ENCODE measurements at regions not wholly inside any gene's neighbourhood (a gene's known extent, or its start where the extent isn't known, plus 50 kb on each side); places are given as distances from the start of the nearest gene placed in this dataset.
"Not testable (repeated sequence)": the region's sequence is repeated elsewhere in the genome, so short reads cannot be mapped to it uniquely, and the experiment has no call there.

DNA sequence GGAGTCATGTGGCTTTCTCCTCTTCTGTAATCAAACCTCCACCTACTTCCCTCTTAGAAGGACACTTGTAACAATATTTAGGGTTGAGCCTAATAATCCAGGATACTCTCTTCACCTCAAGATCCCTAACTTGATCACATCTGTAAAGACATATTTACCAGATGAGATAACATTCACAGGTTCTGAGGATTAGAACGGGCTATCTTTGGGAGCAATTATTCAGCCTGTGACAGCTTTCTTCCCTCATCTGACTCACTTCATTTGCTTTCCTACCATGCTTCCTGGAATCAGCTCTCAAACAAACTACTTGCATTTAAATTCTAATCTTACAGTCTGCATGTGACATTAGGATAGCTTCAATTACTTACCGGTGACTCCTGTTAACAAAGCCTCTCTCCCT, 133.5 kb upstream of the NDST3 start:
- DNase-seq = no peak
- H3K36me3 ChIP-seq = no peaks in the 10 kb centered on the region
- TF ChIP-seq, protein P1, sequence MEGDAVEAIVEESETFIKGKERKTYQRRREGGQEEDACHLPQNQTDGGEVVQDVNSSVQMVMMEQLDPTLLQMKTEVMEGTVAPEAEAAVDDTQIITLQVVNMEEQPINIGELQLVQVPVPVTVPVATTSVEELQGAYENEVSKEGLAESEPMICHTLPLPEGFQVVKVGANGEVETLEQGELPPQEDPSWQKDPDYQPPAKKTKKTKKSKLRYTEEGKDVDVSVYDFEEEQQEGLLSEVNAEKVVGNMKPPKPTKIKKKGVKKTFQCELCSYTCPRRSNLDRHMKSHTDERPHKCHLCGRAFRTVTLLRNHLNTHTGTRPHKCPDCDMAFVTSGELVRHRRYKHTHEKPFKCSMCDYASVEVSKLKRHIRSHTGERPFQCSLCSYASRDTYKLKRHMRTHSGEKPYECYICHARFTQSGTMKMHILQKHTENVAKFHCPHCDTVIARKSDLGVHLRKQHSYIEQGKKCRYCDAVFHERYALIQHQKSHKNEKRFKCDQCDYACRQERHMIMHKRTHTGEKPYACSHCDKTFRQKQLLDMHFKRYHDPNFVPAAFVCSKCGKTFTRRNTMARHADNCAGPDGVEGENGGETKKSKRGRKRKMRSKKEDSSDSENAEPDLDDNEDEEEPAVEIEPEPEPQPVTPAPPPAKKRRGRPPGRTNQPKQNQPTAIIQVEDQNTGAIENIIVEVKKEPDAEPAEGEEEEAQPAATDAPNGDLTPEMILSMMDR (IDR thresholded peaks at IDR 0.05; ENCODE audit: borderline replicate concordance) = no peak
- intact Hi-C loops (cut with micrococcal nuclease) = no loop called here
- H3K27ac ChIP-seq (replicated peaks) = no peak overlapping the region
- no peak overlapping the region for H3K4me3 ChIP-seq
- H3K4me1 ChIP-seq = no peaks in the 10 kb centered on the region
- H3K27me3 ChIP-seq (ENCODE audit: low read depth) = no peaks in the 10 kb centered on the region
- H3K9me3 ChIP-seq (replicated peaks) = peaks cover 14% of the 10 kb centered on the region

DNA sequence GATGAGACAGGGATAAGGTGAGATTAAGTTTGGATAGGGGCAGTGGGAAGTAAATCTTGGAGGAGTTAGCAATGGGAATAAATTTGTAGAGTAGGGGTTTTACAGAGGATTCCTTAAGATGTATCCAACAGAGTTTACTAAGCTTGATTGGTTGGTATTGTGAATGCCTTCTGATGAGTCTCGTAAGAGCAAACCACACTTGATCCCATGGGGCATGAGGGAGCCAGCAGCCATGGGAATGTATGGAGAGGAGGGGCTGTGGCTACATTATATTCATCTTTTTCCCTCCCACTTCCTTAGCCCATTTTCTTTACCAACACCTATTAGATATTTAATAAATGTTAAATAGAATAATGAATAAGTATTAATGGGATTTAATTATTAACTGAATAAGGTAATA, 126.6 kb upstream of the NDST3 start:
- intact Hi-C loops (cut with micrococcal nuclease) = no loop called here
- TF ChIP-seq, protein P1 (IDR thresholded peaks at IDR 0.05; ENCODE audit: borderline replicate concordance) = no peak
- no peaks in the 10 kb centered on the region for H3K4me1 ChIP-seq
- DNase-seq = no peak
- peaks cover 14% of the 10 kb centered on the region for H3K9me3 ChIP-seq (replicated peaks)
- H3K27me3 ChIP-seq (ENCODE audit: low read depth) = no peaks in the 10 kb centered on the region
- H3K27ac ChIP-seq (replicated peaks) = no peak overlapping the region
- H3K36me3 ChIP-seq = no peaks in the 10 kb centered on the region
- no peak overlapping the region for H3K4me3 ChIP-seq

DNA sequence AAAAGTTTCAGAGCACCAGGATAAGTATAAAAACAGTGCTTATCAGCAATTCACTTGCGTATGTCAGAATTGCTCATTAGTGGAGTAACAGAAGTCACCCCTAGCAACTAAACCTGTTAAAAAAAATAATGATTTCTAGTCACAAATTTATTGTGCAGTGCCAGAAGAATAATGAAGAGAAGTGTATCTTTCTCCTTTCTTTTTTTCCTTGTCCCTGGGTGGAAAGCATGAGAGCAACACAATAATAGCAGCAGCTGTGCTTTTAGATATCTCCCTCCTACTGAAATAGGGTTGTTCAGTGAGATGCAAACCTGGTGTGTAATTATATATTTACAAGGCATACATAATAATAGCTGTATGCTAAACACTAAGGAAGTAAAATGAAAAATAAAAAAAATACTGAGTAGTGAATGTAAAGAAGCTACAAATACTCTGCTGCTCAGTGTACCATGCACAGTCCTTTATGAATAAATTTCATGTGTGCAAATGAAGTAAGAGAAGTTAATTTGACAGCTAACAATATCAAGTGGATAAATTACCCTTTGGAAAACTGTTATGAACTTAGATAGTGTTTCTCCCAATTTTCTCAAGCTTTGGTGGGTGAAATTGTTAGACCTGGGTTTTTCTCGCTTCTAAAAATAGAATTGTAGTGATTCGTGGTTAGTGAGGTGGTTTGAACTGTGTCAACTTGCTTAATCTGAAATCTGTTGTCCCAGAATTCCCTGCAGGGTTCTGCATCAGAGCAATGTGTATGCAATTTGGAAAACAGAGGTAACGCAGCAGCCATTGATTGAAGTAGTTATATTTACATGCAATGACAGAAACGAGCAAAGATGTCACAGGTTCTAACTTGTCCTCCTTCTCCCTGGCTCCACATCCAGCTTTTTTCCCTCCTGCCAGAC, 125.7 kb upstream of the NDST3 start:
- Histone ChIP-seq H3K27ac (replicated peaks) (no peak overlapping the region), H3K4me1 (no peaks in the 10 kb centered on the region), H3K27me3 (ENCODE audit: low read depth) (no peaks in the 10 kb centered on the region), H3K4me3 (no peak overlapping the region), H3K36me3 (no peaks in the 10 kb centered on the region), H3K9me3 (replicated peaks) (peaks cover 18% of the 10 kb centered on the region)
- DNase-seq = no peak
- intact Hi-C loops (cut with micrococcal nuclease) = no loop called here
- TF ChIP-seq, protein P1 (IDR thresholded peaks at IDR 0.05; ENCODE audit: borderline replicate concordance) = no peak

DNA sequence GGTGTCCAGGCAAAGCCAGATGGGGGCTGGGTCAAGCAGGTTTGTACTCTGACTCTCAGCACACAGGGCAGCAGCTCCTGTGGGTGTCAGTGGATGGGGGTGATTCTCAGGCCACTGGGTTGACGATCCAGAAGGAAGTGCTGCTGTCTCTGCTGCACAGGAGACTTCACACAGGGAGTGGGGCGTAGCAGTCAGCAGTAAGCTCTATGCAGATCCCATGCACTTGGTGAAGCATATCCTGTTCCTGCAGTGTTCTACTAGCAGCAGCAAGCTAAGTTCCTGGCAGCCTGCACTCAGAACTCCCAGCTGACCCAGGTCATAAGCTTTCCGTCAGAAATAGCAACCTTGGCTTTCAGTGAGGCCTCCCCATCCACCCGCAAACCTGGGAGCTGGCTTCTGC, 117.6 kb upstream of the NDST3 start:
- intact Hi-C loops (cut with micrococcal nuclease) = no loop called here
- TF ChIP-seq, protein P1 (IDR thresholded peaks at IDR 0.05; ENCODE audit: borderline replicate concordance) = no peak
- H3K9me3 ChIP-seq (replicated peaks) = peaks cover 14% of the 10 kb centered on the region

DNA sequence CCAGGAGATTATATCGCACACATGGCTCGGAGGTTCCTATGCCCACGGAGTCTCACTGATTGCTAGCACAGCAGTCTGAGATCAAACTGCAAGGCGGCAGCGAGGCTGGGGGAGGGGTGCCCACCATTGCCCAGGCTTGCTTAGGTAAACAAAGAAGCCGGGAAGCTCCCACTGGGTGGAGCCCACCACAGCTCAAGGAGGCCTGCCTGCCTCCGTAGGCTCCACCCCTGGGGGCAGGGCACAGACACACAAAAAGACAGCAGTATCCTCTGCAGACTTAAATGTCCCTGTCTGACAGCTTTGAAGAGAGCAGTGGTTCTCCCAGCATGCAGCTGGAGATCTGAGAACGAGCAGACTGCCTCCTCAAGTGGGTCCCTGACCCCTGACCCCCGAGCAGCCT, 112.0 kb upstream of the NDST3 start:
- intact Hi-C loops (cut with micrococcal nuclease); H3K9me3 ChIP-seq (replicated peaks); H3K36me3 ChIP-seq; H3K27me3 ChIP-seq (ENCODE audit: low read depth); H3K4me1 ChIP-seq; DNase-seq; H3K27ac ChIP-seq (replicated peaks); H3K4me3 ChIP-seq: not testable (repeated sequence)

More for the DNA sequence above, 117.6 kb upstream of the NDST3 start:
- Histone ChIP-seq H3K27ac (replicated peaks) (no peak overlapping the region), H3K4me3 (no peak overlapping the region), H3K27me3 (ENCODE audit: low read depth) (no peaks in the 10 kb centered on the region), H3K36me3 (no peaks in the 10 kb centered on the region), H3K4me1 (no peaks in the 10 kb centered on the region)
- DNase-seq = no peak

DNA sequence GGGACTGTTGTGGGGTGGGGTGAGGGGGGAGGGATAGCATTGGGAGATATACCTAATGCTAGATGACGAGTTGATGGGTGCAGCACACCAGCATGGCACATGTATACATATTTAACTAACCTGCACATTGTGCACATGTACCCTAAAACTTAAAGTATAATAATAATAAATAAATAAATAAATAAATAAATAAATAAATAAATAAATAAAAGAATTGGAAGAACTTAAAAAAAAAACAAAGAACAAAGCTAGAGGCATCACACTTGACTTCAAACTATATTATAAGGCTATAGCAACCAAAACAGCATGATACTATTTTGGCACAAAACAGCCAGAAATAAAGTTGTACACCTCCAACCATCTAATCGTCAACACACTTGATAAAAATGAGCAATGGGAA, 106.5 kb upstream of the NDST3 start:
- intact Hi-C loops (cut with micrococcal nuclease); H3K4me1 ChIP-seq; H3K36me3 ChIP-seq; H3K27ac ChIP-seq (replicated peaks); DNase-seq; H3K4me3 ChIP-seq; H3K27me3 ChIP-seq (ENCODE audit: low read depth): not testable (repeated sequence)
- peaks cover 19% of the 10 kb centered on the region for H3K9me3 ChIP-seq (replicated peaks)
